Ishikawa (cell line): ENCODE measurements at regions not wholly inside any gene's neighbourhood (a gene's known extent, or its start where the extent isn't known, plus 50 kb on each side); places are given as distances from the start of the nearest gene placed in this dataset.

Experiments used
- CEBPB ChIP-seq: IDR thresholded peaks from 2 replicates; pipeline ENCODE4 v1.6.1; 2012
- CREB1 ChIP-seq: IDR thresholded peaks from 2 replicates; pipeline ENCODE4 v1.6.1; 2012; ENCODE audit warnings: low read depth
- EGR1 ChIP-seq: IDR thresholded peaks from 2 replicates; pipeline ENCODE4 v1.6.1; 2012
- EP300 ChIP-seq: IDR thresholded peaks from 2 replicates; pipeline ENCODE4 v1.6.1; 2012; ENCODE audit warnings: borderline replicate concordance
- FOXM1 ChIP-seq: IDR thresholded peaks from 2 replicates; pipeline ENCODE4 v1.6.1; 2012; ENCODE audit warnings: low read depth, borderline replicate concordance
- MAX ChIP-seq: IDR thresholded peaks from 2 replicates; pipeline ENCODE4 v1.6.1; 2012
- NFIC ChIP-seq: IDR thresholded peaks from 2 replicates; pipeline ENCODE4 v1.6.1; 2012
- RAD21 ChIP-seq: IDR thresholded peaks from 2 replicates; pipeline ENCODE4 v1.6.1; 2012; ENCODE audit warnings: low read depth
- REST ChIP-seq: IDR thresholded peaks from 2 replicates; pipeline ENCODE4 v1.6.1; 2012; ENCODE audit warnings: low read depth, mild to moderate bottlenecking
- TAF1 ChIP-seq: IDR thresholded peaks from 2 replicates; pipeline ENCODE4 v1.6.1; 2012; ENCODE audit warnings: low read depth, mild to moderate bottlenecking
- TCF12 ChIP-seq: IDR thresholded peaks from 2 replicates; pipeline ENCODE4 v1.6.1; 2012; ENCODE audit warnings: low read depth
- TEAD4 ChIP-seq: IDR thresholded peaks from 2 replicates; pipeline ENCODE4 v1.6.1; 2012
- USF1 ChIP-seq: IDR thresholded peaks from 2 replicates; pipeline ENCODE4 v1.6.1; 2012
- YY1 ChIP-seq: IDR thresholded peaks from 2 replicates; pipeline ENCODE4 v1.6.1; 2012; ENCODE audit warnings: low read depth
- ZBTB7A ChIP-seq: IDR thresholded peaks from 2 replicates; pipeline ENCODE4 v1.6.1; 2012; ENCODE audit warnings: low read depth

- TF ChIP-seq YY1 = no peak
- no peak for TF ChIP-seq FOXM1
Measured at GRCh38 chr17:72363089-72363610, 242.3 kb downstream of the SOX9 start.

- TF ChIP-seq EGR1 = no peak
- TF ChIP-seq FOXM1 = no peak
- TF ChIP-seq TAF1 = no peak
- TF ChIP-seq TCF12 = no peak
Measured at GRCh38 chr17:72365857-72366414, 245.1 kb downstream of the SOX9 start.

GRCh38 chr17:72366626-72367025, 245.8 kb downstream of the SOX9 start:
- no peak for TF ChIP-seq EGR1
- TF ChIP-seq EP300 = no peak
- no peak for TF ChIP-seq CREB1
- no peak for TF ChIP-seq REST
- no peak for TF ChIP-seq TAF1

GRCh38 chr17:72368191-72368590, 247.4 kb downstream of the SOX9 start:
- TF ChIP-seq RAD21 (no peak), TCF12 (no peak), FOXM1 (no peak), EGR1 (no peak), USF1 (no peak), CEBPB (no peak), ZBTB7A (no peak), MAX (no peak)

- no peak for TF ChIP-seq TCF12
- TF ChIP-seq FOXM1 = no peak
- no peak for TF ChIP-seq MAX
- no peak for TF ChIP-seq TEAD4
- no peak for TF ChIP-seq REST
- TF ChIP-seq CEBPB = no peak
- no peak for TF ChIP-seq TAF1
- no peak for TF ChIP-seq YY1
- TF ChIP-seq NFIC = no peak
- no peak for TF ChIP-seq USF1
- TF ChIP-seq EP300 = no peak
- no peak for TF ChIP-seq ZBTB7A
- TF ChIP-seq EGR1 = no peak
- TF ChIP-seq CREB1 = no peak
- no peak for TF ChIP-seq RAD21
Measured at GRCh38 chr17:72369366-72369765, 248.5 kb downstream of the SOX9 start.

- TF ChIP-seq FOXM1 (no peak), CREB1 (no peak), REST (no peak), YY1 (no peak), CEBPB (no peak), TCF12 (no peak), ZBTB7A (no peak), TEAD4 (no peak), RAD21 (no peak), EGR1 (no peak), TAF1 (no peak), MAX (no peak), NFIC (no peak), EP300 (no peak), USF1 (no peak)
Measured at GRCh38 chr17:72370819-72371218, 250.0 kb downstream of the SOX9 start.
